ENCODE measurements at regions not wholly inside any gene's neighbourhood (a gene's known extent, or its start where the extent isn't known, plus 50 kb on each side); places are given as distances from the start of the nearest gene placed in this dataset.

DNA sequence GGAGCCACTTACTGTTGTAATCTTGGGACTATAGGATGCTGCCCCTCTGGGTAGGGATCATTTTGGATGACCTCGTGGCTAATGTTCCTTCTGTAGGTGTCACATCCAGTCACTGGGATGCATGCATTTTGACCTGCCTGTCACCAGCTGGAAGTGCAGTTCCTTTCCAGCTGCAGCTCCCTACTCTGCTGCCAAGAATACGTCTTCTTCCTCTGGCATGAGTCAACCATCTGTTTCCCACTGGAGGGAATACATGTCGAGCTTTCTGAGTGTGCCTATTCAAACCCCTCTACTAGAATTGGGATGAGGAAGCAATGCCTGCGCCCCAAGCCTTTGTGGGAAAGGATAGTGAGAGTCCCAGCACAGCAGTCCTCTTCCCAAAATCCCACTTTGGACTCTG, 415.5 kb upstream of the ADAMTS5 start:
- TF ChIP-seq, protein P1, sequence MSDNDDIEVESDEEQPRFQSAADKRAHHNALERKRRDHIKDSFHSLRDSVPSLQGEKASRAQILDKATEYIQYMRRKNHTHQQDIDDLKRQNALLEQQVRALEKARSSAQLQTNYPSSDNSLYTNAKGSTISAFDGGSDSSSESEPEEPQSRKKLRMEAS (IDR thresholded peaks at IDR 0.05), result no peak
- TF ChIP-seq EGR1 (IDR thresholded peaks at IDR 0.05), result no peak
- no peak for TF ChIP-seq ZBTB7A (IDR thresholded peaks at IDR 0.05; ENCODE audit: low read depth)

All from Ishikawa (cell line).